ENCODE measurements at regions not wholly inside any gene's neighbourhood (a gene's known extent, or its start where the extent isn't known, plus 50 kb on each side); places are given as distances from the start of the nearest gene placed in this dataset.
A peak's percentile ranks its signal among the peaks of the same experiment; 100 is the strongest.
"Not testable (repeated sequence)": the region's sequence is repeated elsewhere in the genome, so short reads cannot be mapped to it uniquely, and the experiment has no call there.

DNA sequence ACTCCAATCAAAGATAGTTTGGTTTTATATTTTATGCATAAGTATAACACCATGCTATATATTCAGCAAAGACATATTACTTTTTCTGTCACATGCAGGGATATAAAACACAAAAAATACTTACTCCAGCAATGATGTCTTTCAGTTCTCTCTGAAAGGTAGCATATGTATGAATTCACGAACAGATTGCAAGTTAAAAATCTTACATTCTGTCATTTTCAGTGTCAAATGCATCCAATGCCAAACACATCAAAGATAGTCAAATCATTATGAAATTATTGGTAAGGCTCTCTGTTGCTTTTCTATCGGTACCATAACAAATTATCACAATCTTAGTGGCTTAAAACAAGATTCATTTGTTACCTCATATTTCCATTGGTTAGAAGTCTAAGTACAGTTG lies 492.0 kb upstream of the KIF2B start:
- DNase-seq (ENCODE audit: low read depth) = no peak

DNA sequence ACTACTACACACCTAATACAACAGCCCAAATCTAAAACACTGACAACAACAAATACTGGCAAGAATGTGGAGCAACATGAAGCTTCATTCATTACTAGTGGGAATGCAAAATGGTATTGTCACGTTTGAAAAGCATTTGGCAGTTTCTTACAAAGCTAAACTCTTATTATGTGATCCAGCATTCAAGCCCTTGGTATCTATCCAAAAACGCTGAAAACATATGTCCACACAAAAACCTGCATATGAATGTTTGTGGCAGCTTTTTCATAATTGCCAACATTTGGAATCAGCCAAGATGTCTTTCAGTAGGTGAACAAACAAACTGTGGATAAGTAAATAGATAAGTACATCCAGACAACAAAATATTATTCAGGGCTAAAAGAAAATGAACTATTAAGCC lies 501.1 kb upstream of the KIF2B start:
- DNase-seq (ENCODE audit: low read depth) = no peak

DNA sequence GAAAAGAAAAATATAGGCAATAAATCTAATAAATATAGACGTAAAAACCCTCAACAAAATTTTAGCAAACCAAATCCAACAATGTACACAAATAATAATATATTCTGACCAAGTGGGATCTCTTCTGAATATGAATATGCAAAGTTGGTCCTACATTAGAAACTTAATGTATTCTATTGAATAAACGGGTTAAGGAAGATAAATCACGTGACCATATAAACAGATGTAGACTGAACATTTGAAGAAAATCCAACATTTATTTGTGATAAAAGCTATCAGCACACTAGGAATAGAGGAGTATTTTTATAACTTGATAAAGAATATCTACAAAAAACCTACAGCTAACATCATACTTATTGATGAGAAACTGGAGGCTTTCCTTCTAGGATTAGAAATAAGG lies 502.8 kb upstream of the KIF2B start:
- no peak for DNase-seq (ENCODE audit: low read depth)

DNA sequence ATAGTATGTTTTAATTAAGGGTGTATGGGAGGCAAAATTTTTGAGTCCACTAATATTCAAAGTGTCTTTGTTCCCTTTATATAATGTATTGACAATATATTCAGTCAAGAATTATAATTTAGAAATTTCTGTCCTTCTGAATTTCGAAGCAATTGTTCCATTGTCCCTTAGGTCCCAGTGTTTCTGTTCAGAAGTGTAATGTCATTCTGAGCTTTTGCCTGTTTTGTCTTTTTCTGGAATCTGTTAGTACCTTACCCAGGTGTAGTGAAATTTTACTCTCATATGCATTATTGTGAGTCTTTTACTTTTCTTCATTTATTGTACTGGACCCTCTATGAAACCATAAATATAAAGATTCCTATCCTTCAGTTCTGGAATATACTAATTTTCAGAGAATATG lies 505.7 kb upstream of the KIF2B start:
- no peak for DNase-seq (ENCODE audit: low read depth)

DNA sequence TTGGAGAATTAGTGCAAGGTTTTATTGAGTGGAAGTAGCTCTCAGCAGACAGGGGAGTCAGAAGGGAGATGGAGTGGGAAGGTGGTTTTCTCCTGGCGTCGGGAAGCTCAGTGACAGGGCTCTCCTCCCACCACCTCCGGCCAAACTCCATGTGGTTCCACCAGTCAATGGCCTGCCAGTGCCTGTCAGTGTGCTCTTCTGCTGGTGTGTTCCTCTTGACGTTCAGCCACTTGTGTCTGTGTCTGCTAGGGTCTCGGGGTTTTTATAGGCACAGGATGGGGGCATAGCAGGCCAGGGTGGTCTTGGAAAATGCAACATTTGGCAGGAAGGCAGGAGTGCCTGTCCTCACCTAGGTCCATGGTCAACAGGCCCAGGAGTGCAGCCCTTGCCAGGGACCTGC lies 506.7 kb upstream of the KIF2B start:
- no peak for DNase-seq (ENCODE audit: low read depth)

DNA sequence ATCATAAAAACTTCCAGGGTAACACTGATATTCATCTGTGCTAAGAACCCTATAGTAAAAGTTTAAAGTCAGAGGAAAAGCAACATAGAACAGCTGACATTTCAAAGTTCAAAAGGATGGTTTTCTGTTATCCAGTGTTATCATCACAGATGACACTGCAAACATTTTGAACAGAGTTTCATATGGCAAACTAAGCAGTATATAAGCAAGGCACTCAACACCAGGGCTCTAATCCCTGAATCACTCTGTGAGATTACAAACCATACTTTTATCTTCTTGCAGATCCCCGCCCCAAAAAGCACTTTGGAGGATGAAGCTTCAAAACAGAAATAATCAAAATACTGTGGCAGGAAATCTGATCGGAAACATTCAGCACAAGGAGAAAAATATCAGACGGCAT lies 508.2 kb upstream of the KIF2B start:
- DNase-seq (ENCODE audit: low read depth) = no peak

DNA sequence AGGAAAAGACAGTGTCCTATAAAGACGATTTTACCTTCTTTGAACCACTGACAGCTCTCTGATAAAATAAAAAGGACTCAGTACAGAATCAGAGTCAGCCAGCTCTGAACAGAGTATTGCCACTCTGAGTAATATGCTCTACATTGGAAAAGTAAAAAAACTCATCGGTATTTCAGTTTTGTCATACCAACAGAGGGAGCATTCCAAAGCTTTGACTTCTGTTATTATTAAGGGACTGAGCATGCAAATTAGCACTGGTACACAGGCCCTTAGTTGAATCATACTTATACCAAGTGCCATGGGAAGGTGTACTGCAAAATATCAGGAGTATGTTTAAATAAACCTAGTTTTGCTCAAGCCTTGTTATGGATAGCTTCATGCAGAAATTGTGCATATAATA lies 509.0 kb upstream of the KIF2B start:
- peak; percentile 1 for DNase-seq (ENCODE audit: low read depth)

DNA sequence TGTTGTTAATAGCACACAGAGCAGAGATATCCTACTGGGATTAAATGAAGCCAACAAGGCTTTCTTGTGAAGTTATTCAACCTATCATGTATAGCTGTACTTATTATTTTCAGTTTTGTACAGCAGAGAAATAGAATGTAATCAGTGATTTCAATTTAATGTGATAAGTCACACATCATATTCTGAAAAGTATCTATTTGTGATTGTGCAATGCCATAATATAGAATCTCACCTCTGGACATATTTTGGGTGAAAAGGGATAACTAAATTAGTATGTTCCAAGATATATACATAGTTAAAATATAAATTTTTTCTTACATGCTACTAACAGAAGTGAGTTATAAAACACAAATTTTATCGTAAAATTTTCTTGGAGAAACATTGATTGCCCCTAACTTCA lies 544.3 kb upstream of the KIF2B start:
- DNase-seq (ENCODE audit: low read depth) = no peak

DNA sequence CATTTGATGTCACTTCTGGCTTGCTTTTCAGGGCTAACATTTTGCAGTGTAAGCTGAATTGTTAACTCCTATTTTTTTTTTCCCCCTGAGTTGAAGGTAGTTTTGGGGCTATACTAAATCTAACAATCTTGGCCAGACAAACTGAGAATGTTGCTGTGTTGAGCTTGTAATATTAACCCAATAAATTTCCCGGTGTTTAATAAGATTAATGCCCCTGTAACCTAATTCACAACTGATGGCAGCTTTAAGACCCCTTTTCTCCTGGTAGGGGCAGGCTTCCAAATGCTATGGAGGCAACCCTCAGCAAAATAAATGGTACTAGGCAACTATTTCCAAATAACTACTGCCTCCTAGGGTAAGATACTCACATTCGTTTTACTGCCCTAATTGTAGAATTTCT lies 549.6 kb upstream of the KIF2B start:
- no peak for DNase-seq (ENCODE audit: low read depth)

DNA sequence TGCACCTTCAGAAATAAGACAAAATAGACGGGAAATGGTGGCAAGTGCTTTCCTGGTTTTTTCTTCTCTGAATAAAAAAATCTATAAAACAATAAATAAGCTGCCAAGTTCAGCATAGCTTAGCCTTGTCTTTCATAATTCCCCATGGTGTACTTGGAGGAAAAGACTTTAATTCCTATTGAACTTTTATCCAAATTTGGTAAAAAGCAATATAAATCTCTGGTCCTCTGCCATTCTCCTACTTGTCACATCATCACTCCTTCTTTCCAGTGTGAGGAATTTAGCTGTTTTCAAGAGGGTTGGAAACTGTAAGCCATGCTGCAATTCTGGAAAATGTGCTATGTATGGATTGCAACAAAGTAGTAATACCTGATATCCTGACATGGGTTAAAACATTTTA lies 551.8 kb upstream of the KIF2B start:
- DNase-seq (ENCODE audit: low read depth) = no peak

DNA sequence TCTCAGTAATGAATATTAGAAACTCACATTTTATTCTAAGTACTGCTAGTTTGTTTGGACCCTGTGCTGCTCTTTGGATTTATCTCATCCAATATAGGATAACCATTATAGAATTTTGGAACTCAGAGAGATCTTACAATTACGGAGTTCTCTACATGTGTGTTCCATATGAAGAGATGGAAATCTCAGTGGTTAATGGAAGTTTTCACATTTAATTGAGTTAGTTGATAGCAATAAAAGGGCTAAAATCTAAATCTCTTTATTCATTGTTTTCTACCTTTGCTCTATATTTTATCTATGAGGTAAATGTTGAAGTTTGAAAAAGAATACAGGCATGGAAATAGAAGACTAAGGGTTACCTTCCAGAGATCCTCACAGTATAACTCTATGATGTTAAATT lies 558.0 kb upstream of the KIF2B start:
- DNase-seq (ENCODE audit: low read depth) = no peak

DNA sequence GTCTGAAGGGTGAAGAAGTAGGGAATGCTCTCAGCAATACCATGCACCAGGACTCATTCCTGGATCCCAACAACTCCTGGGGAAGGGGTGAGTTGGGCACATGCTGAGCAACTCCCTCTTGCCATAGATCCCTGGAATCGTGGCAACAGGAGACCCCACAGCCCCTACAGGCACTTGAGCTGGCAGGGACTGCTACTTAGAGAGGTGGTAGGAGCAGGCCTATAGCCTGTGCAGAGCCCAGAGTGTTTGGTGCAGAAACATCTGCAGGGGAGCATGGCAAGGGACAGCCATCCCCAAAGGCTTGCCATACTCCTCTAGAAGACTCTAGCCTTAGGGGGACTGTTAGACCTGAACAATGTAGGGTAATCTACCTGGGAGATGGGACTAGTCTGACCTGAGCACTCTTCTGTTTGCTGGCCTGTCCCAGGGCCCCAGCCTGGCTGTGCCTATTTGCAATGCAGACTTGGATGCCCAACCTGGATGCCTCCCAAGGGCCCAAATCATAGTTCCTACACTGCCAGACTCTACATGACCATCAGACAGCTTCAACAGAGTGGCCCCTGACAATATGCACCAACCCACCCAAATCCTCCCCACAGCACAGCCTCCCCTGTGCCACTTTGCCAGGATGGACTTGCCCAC lies 568.6 kb upstream of the KIF2B start:
- DNase-seq (ENCODE audit: low read depth) = no peak

DNA sequence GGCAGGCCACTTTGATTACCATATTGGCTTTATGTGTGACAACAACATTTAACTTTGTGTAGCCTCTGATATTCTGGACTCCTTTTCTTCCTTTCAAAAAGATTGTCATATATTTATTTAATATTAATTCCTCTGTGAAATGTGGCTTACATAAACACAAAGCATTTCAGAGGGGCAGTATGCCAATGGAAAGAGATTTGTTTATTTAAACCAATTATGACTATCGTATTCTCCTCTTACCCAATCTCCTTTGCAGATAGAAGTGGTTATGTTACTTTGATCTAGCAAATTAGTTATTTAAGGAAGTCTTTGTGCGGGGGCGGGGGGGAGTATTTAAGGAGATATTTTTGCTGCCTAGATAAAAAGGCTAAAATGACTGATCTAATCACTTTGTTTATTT lies 573.7 kb upstream of the KIF2B start:
- DNase-seq (ENCODE audit: low read depth) = no peak

DNA sequence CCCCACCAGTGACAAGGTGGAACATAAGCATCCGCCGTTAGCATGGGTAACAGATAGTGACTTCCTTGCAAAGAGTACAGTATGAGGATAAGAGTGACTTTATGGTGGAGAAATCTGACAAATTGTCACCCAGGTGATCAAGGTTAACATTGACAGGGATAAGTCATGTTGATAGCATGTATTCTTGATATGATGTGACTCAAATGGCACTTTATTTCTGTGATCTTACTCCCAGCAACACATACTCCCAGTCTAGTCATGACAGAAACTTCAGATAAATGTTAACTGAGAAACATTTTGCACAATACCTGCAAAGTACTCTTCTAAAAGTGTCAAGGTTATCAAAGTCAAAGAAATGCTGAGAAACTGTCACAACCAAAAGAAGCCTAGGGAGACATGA lies 588.6 kb upstream of the KIF2B start:
- no peak for DNase-seq (ENCODE audit: low read depth)

DNA sequence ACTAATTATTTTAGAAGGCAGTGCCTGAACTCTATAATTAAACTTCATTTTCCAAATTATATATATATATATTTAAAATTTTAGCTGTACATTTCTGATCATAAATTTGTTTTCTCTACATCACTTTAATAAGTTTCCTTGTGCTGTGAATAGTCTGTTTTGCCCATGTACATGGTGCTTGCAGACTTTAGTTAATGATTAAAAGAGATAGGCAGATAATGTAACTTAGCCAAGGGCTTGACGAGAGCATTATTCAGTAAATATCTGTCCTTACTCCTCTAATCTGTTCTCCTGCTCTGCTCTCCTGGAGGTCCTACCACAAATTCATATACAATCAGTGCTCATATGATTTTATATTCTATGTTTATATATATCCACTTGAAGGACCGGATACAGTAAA lies 595.2 kb upstream of the KIF2B start:
- DNase-seq (ENCODE audit: low read depth) = no peak

DNA sequence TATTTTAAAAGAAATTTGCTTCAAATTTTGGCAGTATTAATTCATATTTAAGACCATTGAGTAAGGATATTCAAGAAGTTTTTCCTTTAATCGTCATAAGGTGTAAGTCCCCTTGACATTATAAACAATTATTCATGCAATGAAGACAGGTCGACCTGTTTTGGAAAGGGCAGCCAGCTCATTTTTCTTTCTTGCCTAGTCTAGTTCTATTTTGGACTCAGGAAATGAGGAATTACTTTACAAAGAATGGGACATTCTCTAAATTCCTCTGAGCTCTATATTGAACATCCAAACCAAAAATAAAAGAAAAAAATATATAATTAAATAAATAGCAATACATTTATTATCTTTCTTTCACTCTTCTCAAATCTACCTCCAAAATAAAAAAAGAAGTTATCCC lies 595.6 kb upstream of the KIF2B start:
- DNase-seq (ENCODE audit: low read depth) = no peak

DNA sequence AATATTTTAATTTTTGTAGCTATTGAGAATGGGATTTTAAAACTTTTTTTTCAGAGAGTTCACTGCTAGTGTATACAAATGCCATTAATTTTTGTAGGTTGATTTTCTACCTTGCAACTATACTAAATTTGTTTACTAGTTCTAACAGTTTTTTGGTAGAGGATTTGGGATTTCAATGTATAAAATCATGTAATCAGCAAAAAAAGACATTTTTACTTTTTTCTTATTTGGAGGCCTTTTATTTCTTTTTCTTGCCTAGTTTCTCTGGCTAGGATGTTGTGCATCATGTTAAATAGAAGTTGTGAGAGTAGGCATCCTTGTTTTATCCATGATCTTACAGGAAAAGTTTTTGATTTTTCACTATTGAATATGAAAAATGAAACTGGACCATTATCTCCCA lies 602.9 kb upstream of the KIF2B start:
- DNase-seq (ENCODE audit: low read depth) = no peak

DNA sequence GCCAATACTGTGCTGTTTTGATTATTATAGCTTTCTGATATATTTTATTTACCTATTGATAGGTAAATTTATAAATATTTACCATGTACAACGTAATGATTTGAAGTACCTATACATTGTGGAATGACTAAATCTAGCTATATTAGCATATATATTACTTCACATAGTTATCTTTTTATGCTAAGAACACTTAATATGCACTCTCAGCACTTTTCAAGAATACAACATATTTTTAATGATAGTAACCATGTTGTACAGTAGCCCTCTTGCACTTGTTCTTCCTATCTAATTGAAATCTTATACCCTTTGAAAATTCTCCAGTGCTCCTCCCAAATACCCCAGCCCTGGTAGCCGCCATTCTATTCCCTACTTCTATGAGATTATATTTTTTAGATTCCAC lies 604.0 kb upstream of the KIF2B start:
- no peak for DNase-seq (ENCODE audit: low read depth)

DNA sequence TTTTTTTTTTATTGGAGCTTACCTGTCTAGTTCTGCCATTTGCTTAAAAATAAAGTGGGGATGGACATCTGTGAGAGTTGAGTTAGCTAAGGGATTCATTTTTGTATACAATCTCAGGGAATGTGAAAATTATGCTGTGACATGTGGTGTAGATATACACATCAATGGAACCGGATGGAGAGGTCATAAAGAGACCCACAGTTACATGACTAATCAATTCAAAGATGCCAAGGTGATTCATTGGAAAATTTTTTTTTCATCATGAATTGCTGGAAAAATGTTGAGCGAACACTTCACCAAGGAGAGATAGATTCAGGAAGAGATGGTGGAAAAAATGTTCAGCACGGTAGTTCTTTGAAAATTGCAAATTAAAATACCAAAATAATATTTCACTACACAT lies 605.4 kb upstream of the KIF2B start:
- no peak for DNase-seq (ENCODE audit: low read depth)

DNA sequence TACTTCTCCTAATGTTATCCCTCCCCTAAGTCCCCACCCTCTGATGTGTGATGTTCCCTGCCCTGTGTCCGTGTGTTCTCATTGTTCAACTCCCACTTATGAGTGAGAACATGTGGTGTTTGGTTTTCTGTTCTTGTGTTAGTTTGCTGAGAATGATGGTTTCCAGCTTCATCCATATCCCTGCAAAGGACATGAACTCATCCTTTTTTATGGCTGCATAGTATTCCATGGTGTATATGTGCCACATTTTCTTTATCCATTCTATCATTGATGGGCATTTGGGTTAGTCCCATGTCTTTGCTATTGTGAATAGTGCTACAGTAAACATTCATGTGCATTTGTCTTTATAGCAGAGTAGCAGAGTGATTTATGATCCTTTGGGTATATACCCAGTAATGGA lies 613.8 kb upstream of the KIF2B start:
- DNase-seq (ENCODE audit: low read depth) = not testable (repeated sequence)

DNA sequence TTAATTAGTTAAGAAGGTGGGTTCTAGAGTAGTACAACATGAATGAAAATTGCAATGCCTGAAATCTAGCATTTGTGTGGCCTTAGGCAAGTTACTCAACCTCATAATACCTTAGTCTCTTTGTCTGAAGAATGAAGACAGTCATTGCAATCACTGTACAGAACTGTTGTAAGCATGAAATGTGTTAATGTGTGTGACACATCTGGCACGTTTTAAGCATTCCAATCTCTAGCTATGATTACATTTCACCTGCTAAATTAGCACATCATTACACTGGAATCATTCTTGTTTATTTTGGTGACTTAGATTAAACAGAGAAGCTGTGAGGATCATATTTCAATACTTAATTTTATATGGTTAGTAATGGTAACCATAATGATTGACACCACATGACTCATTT lies 629.7 kb upstream of the KIF2B start:
- DNase-seq (ENCODE audit: low read depth) = no peak

DNA sequence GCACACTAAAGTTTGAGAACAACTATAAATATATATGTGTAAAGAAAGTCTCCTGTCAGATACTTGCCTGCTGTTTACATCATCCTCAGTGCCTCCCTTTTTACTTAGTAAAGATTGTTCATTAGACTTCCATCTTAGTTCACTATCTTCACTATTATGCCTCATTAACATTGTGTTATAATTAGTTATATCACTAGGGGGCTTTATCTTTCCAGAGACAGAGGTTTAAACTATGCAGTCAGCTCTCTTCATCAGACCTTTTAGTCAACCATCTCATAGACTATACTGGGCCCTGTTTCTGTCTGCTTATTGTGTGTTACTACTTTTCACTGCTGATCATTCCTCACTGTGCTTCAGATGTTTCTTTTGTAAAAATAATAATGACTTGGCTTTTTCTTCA lies 630.8 kb upstream of the KIF2B start:
- no peak for DNase-seq (ENCODE audit: low read depth)

DNA sequence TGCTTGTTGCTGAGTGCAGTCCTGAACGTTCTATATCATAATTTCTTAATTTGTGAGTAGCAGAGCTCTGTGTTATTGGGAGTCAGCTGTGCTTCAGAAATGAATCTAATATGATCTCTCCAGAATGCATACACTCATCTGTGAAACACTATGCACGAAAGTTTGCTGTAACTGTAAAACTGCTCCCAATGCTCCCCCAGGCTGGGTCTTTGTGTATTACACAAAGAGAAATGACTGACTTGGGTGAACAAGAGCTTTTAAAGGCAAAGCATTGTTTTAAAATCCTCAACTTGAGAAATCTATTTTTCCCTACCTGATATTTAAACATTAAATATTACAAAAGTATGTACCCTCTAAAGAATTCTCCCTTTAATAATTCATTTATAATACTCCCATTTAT lies 636.7 kb upstream of the KIF2B start:
- no peak for DNase-seq (ENCODE audit: low read depth)

DNA sequence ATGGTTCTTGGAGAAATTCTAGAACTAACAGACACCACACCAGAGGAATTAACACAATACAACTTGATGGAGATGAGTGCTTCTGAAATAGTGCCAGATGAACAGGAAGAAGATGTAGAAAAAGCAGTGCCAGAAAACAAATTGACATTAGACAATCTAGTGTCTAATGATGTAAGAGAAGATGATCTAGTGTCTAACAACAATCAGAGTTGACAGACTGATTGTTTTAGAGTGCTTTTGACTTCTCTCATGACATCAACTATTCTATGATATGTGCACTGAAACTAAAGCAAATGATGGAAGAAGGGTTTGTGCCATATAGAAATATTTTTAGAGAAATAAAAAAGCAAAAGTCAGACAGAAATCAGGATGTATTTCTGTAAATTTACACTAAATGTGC lies 646.1 kb upstream of the KIF2B start:
- DNase-seq (ENCODE audit: low read depth) = no peak

DNA sequence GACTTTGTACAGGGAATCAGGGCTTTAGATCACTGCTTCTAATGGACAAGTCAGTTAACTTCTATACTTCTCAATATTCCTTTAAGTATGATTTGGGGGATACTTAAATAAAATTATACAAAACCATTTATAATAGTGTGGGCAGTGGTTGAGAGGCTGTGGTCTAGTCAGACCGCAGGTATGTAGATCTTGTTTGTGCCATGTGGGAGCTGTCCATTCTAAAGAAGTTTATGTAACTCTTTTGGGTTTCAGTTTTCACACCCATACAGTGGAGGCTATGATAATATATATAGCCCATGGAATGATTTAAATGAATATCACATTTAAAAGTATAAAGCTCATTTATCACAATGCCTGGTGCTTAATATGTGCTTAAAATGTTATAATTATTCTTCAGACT lies 654.3 kb upstream of the KIF2B start:
- DNase-seq (ENCODE audit: low read depth) = no peak
